ENCODE measurements at regions not wholly inside any gene's neighbourhood (a gene's known extent, or its start where the extent isn't known, plus 50 kb on each side); places are given as distances from the start of the nearest gene placed in this dataset.

- Histone ChIP-seq H3K4me3 (ENCODE audit: low read depth in 2 of 2, low read length in 1 of 2) (no peak overlapping the region), H3K27ac (ENCODE audit: low read depth in 2 of 2, low read length in 1 of 2) (no peak overlapping the region), H2AFZ (ENCODE audit: low read depth) (no peak overlapping the region), H3K9me3 (no peaks in the 10 kb centered on the region), H3K27me3 (ENCODE audit: insufficient read depth) (no peaks in the 10 kb centered on the region; the same call in 1 of the 2 replicates), H3K4me1 (ENCODE audit: control insufficient read depth in 1 of 2, insufficient read depth in 2 of 2, low read depth in 1 of 2, low read length in 1 of 2) (no peaks in the 10 kb centered on the region), H3K9me2 (no peaks in the 10 kb centered on the region), H3K36me3 (replicated peaks in 1 of 2; ENCODE audit: control insufficient read depth in 1 of 2, insufficient read depth in 2 of 2, low read length in 1 of 2) (no peaks in the 10 kb centered on the region), H3K9ac (no peak overlapping the region), H3K79me2 (ENCODE audit: insufficient read depth) (no peaks in the 10 kb centered on the region), H3K4me2 (no peak overlapping the region), H3F3A (replicated peaks; ENCODE audit: insufficient read depth) (no peaks in the 10 kb centered on the region), H4K20me1 (ENCODE audit: insufficient read depth) (no peaks in the 10 kb centered on the region)
- TF ChIP-seq MXI1 (IDR thresholded peaks at IDR 0.05; ENCODE audit: low read depth, low read length) (no peak), RFX5 (IDR thresholded peaks at IDR 0.05; ENCODE audit: low read length) (no peak)
- WGBS (ENCODE audit: low lambda C conversion rate) = 47% methylated on average over 4 of the region's 4 CpGs
- CTCF ChIA-PET = no interaction called here
- DNase-seq = no peak
- POLR2A ChIA-PET = no interaction called here
Observed at GRCh38 chr11:109597336-109597735, 175.3 kb downstream of the C11orf87 start.

- WGBS (ENCODE audit: low lambda C conversion rate) = 47% methylated on average over 3 of the region's 3 CpGs
- H3K27ac ChIP-seq (ENCODE audit: low read depth in 2 of 2, low read length in 1 of 2) = no peak overlapping the region
- H3K4me1 ChIP-seq (ENCODE audit: control insufficient read depth in 1 of 2, insufficient read depth in 2 of 2, low read depth in 1 of 2, low read length in 1 of 2) = no peaks in the 10 kb centered on the region
- no peak overlapping the region for H2AFZ ChIP-seq (ENCODE audit: low read depth)
- POLR2A ChIA-PET = no interaction called here
- CTCF ChIA-PET = no interaction called here
- H3K9me2 ChIP-seq = no peaks in the 10 kb centered on the region
- H4K20me1 ChIP-seq (ENCODE audit: insufficient read depth) = no peaks in the 10 kb centered on the region
- TF ChIP-seq USF2 (IDR thresholded peaks at IDR 0.05; ENCODE audit: borderline replicate concordance, low read depth, low read length) (no peak), JUND (IDR thresholded peaks at IDR 0.05) (no peak), REST (IDR thresholded peaks at IDR 0.05; ENCODE audit: low read depth, low read length) (no peak), POLR2AphosphoS5 (IDR thresholded peaks at IDR 0.05; ENCODE audit: low read depth, low read length) (no peak), TEAD4 (IDR thresholded peaks at IDR 0.05; ENCODE audit: borderline replicate concordance, insufficient read depth) (no peak), MEF2A (IDR thresholded peaks at IDR 0.05; ENCODE audit: borderline replicate concordance, low read depth) (no peak), EZH2phosphoT487 (IDR thresholded peaks at IDR 0.05; ENCODE audit: borderline replicate concordance, low read depth) (no peak), NFIC (IDR thresholded peaks at IDR 0.05; ENCODE audit: borderline replicate concordance) (no peak), RAD21 (IDR thresholded peaks at IDR 0.05; ENCODE audit: low read length) (no peak)
- TF ChIP-seq, protein P1, sequence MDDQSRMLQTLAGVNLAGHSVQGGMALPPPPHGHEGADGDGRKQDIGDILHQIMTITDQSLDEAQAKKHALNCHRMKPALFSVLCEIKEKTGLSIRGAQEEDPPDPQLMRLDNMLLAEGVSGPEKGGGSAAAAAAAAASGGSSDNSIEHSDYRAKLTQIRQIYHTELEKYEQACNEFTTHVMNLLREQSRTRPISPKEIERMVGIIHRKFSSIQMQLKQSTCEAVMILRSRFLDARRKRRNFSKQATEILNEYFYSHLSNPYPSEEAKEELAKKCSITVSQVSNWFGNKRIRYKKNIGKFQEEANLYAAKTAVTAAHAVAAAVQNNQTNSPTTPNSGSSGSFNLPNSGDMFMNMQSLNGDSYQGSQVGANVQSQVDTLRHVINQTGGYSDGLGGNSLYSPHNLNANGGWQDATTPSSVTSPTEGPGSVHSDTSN (IDR thresholded peaks at IDR 0.05) = no peak
- TF ChIP-seq, protein P2, sequence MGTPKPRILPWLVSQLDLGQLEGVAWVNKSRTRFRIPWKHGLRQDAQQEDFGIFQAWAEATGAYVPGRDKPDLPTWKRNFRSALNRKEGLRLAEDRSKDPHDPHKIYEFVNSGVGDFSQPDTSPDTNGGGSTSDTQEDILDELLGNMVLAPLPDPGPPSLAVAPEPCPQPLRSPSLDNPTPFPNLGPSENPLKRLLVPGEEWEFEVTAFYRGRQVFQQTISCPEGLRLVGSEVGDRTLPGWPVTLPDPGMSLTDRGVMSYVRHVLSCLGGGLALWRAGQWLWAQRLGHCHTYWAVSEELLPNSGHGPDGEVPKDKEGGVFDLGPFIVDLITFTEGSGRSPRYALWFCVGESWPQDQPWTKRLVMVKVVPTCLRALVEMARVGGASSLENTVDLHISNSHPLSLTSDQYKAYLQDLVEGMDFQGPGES (IDR thresholded peaks at IDR 0.05; ENCODE audit: low read depth, low read length) = no peak
- no peak overlapping the region for H3K4me2 ChIP-seq
- no peak overlapping the region for H3K4me3 ChIP-seq (ENCODE audit: low read depth in 2 of 2, low read length in 1 of 2)
- no peak for DNase-seq
- H3K79me2 ChIP-seq (ENCODE audit: insufficient read depth) = no peaks in the 10 kb centered on the region
- H3F3A ChIP-seq (replicated peaks; ENCODE audit: insufficient read depth) = no peaks in the 10 kb centered on the region
- H3K9me3 ChIP-seq = no peaks in the 10 kb centered on the region
- no peaks in the 10 kb centered on the region for H3K36me3 ChIP-seq (replicated peaks in 1 of 2; ENCODE audit: control insufficient read depth in 1 of 2, insufficient read depth in 2 of 2, low read length in 1 of 2)
- H3K27me3 ChIP-seq (ENCODE audit: insufficient read depth) = no peaks in the 10 kb centered on the region
- no peak overlapping the region for H3K9ac ChIP-seq
Observed at GRCh38 chr11:109604481-109605400, 182.8 kb downstream of the C11orf87 start.

Measured in SK-N-SH (cell line).